T-helper 1 cell treated with Interleukin-12 subunit alpha and Interleukin-12 subunit beta and Interleukin-4 antibody, amounts not matched to agents 30 μg/mL and 1 μg/mL, for 36 hours (primary cell): ENCODE measurements at regions not wholly inside any gene's neighbourhood (a gene's known extent, or its start where the extent isn't known, plus 50 kb on each side); places are given as distances from the start of the nearest gene placed in this dataset.
"Not testable (repeated sequence)": the region's sequence is repeated elsewhere in the genome, so short reads cannot be mapped to it uniquely, and the experiment has no call there.

Source experiments
- H3K27ac Mint-ChIP-seq: one replicate; pipeline ENCODE4 v1.8.0; 2021; ENCODE audit warnings: mild to moderate bottlenecking, mixed read lengths
- H3K27me3 Mint-ChIP-seq: one replicate; pipeline ENCODE4 v1.8.0; 2021; ENCODE audit warnings: low read depth, mixed read lengths
- H3K36me3 Mint-ChIP-seq: one replicate; pipeline ENCODE4 v1.8.0; 2021; ENCODE audit warnings: low read depth, mixed read lengths
- H3K4me1 Mint-ChIP-seq: one replicate; pipeline ENCODE4 v1.8.0; 2021; ENCODE audit warnings: low read depth, mixed read lengths
- H3K4me3 Mint-ChIP-seq: one replicate; pipeline ENCODE4 v1.8.0; 2021; ENCODE audit warnings: mild to moderate bottlenecking, moderate library complexity, mixed read lengths
- H3K9me3 Mint-ChIP-seq: one replicate; pipeline ENCODE4 v1.8.0; 2021; ENCODE audit warnings: mixed read lengths

GRCh38 chr3:107453504-107453903 lies 69.3 kb upstream of the BBX start:
- Mint-ChIP-seq H3K27me3 (no peaks in the 10 kb centered on the region), H3K4me1 (no peaks in the 10 kb centered on the region), H3K4me3 (no peak overlapping the region), H3K27ac (no peak overlapping the region), H3K9me3 (no peaks in the 10 kb centered on the region), H3K36me3 (no peaks in the 10 kb centered on the region)

DNA sequence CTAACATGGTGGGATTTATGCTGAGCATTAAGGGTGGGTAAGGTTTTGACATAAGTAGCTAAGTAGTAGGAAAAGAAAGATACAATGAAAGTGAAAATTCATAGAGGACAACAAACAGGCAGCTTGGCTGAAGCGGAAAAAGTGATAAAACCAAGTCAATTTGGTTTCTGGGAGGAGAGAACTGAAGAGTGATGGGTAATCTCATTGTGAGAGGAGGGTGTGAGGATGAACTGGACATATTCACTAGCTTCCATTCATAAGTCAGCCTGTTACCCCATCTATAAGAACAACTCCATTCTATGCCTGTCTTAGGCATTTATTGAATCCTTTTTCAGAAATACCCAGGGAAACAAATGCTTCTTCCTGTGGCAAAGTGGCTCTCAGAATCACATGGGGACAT lies 67.1 kb upstream of the BBX start:
- H3K27ac Mint-ChIP-seq: no peak overlapping the region
- H3K4me3 Mint-ChIP-seq: no peak overlapping the region
- H3K27me3 Mint-ChIP-seq: no peaks in the 10 kb centered on the region
- H3K4me1 Mint-ChIP-seq: no peaks in the 10 kb centered on the region
- no peaks in the 10 kb centered on the region for H3K9me3 Mint-ChIP-seq
- no peaks in the 10 kb centered on the region for H3K36me3 Mint-ChIP-seq

- Mint-ChIP-seq H3K4me3 (no peak overlapping the region), H3K4me1 (no peaks in the 10 kb centered on the region), H3K27ac (no peak overlapping the region), H3K27me3 (no peaks in the 10 kb centered on the region), H3K36me3 (no peaks in the 10 kb centered on the region), H3K9me3 (no peaks in the 10 kb centered on the region)
Measured at GRCh38 chr3:107456501-107456900, 66.3 kb upstream of the BBX start.

GRCh38 chr3:107458871-107459270 lies 63.9 kb upstream of the BBX start:
- no peak overlapping the region for H3K4me3 Mint-ChIP-seq
- no peaks in the 10 kb centered on the region for H3K9me3 Mint-ChIP-seq
- H3K27ac Mint-ChIP-seq: no peak overlapping the region
- H3K27me3 Mint-ChIP-seq: peaks cover under 1% of the 10 kb centered on the region
- H3K4me1 Mint-ChIP-seq: no peaks in the 10 kb centered on the region
- H3K36me3 Mint-ChIP-seq: no peaks in the 10 kb centered on the region

DNA sequence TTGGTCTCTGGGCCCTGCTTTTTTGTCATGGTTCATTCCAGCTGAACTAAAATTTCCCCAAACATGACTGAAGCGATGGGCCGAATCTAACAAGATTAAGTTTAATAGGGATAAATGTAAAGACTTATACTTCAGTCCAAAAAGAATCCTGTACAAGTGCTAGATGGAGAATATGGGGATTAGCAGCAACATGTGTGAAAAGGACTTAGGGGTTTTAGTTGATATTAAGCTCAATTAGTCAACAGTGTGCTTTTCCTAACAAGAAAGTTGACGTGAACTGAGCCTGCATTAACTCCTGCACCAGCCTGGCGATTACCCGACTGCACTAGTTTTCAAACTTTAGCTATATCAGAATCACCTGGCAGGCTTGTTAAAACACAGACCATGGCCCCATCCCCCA lies 61.0 kb upstream of the BBX start:
- Mint-ChIP-seq H3K36me3 (no peaks in the 10 kb centered on the region), H3K27me3 (peaks cover 4% of the 10 kb centered on the region), H3K4me1 (no peaks in the 10 kb centered on the region), H3K9me3 (no peaks in the 10 kb centered on the region), H3K27ac (no peak overlapping the region), H3K4me3 (no peak overlapping the region)

DNA sequence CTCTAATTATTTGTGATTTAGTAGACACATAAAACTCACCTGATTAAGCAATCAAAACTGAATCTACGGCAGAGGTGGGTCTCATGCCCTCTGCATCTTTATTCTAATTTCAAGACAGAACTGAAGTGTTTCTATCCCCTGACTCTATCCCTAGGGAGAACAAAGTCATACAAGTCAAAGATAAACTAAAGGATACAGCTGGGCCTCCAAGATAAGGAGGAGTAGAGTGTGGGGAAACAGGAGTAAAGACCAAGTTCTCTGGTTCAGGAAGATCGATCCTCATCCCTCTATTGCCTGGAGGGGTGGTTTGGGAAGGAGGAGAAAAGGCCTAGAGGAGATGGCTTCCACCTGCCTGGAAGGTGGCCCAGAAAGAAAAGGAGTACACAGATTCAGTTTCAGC lies 58.7 kb upstream of the BBX start:
- Mint-ChIP-seq H3K36me3 (no peaks in the 10 kb centered on the region), H3K27ac (no peak overlapping the region), H3K9me3 (no peaks in the 10 kb centered on the region), H3K4me1 (no peaks in the 10 kb centered on the region), H3K4me3 (no peak overlapping the region), H3K27me3 (peaks cover 6% of the 10 kb centered on the region)

DNA sequence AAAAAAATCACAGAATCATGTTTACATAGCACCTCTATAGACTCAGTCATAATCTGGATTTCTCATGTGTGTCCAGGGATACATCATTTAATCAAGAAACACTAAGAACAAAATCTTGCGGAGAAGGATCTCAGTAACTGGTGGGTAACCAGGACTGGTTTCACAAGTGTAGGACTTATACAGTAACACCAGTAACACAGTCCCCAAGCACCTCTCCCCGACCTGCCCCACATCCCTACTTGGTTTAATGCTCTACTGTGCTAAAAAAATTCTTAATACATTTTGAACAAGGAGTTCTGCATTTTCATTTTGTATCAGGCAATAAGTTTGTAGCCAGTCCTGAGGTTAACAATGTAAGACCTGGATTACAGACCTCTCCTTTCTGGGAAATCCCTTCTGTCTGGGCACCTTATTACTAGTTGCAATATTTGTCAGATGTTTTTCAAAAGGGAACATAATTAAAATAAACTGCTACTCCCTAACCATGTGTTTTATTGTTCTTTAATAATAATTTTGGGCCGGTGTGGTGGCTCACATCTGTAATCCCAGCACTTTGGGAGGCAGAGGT lies 57.6 kb upstream of the BBX start:
- Mint-ChIP-seq H3K4me1 (no peaks in the 10 kb centered on the region), H3K36me3 (no peaks in the 10 kb centered on the region), H3K4me3 (no peak overlapping the region), H3K27ac (no peak overlapping the region), H3K9me3 (no peaks in the 10 kb centered on the region), H3K27me3 (peaks cover 8% of the 10 kb centered on the region)

DNA sequence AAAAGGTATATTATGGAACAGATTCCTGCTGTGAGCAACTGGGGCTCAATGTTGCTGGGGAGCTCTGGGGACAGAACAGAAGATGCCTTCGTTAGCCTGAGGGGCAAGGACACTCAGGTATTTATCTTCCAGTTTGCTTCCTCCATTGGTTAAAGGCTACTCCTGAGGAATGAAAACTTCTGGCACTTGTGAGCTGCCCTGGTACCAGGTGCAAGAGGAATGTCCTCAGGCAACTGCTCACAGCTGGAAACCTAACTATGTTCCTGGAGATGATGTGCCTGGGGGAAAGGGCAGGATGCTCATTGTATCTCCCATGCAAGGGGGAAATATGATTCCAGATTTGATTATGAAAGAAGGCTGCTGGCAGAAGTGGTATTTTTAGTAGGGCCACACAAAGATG lies 54.0 kb upstream of the BBX start:
- H3K36me3 Mint-ChIP-seq: no peaks in the 10 kb centered on the region
- H3K4me3 Mint-ChIP-seq: no peak overlapping the region
- no peak overlapping the region for H3K27ac Mint-ChIP-seq
- H3K4me1 Mint-ChIP-seq: no peaks in the 10 kb centered on the region
- peaks cover 18% of the 10 kb centered on the region for H3K27me3 Mint-ChIP-seq
- peaks cover 10% of the 10 kb centered on the region for H3K9me3 Mint-ChIP-seq

DNA sequence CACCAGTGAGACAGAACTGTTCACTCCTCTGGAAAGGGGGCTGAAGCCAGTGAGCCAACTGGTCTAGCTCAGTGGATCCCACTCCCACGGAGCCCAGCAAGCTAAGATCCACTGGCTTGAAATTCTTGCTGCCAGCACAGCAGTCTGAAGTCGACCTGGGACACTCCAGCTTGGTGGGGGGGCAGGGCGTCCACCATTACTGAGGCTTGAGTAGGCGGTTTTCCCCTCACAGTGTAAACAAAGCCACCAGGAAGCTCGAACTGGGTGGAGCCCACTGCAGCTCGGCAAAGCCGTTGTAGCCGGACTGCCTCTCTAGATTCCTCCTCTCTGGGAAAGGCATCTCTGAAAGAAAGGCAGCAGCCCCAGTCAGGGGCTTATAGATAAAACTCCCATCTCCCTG lies 52.3 kb upstream of the BBX start:
- H3K27ac Mint-ChIP-seq, H3K4me1 Mint-ChIP-seq, H3K4me3 Mint-ChIP-seq, H3K36me3 Mint-ChIP-seq: not testable (repeated sequence)
- Mint-ChIP-seq H3K27me3 (peaks cover 15% of the 10 kb centered on the region), H3K9me3 (peaks cover 10% of the 10 kb centered on the region)
